ENCODE measurements at regions not wholly inside any gene's neighbourhood (a gene's known extent, or its start where the extent isn't known, plus 50 kb on each side); places are given as distances from the start of the nearest gene placed in this dataset.

DNA sequence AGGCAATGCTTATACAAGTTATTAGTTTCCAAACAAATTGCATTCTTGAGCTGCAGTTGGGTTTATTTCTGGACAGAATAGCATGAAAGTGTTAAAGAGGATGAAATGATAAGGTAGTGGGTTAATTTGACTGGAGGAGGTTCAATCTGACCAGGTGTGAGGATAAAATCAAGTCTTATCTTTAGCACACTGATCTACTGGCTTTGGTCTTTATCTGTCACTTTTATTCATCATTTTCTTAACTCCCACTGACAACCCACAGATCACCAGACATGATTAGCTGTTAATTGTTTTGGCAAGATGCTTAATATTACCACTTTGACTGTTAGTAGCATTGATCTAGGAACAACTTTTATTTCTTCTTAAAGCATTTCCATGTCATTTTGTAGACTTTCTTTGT is 74.4 kb upstream of the CNTLN start:
- TF ChIP-seq, protein P1, sequence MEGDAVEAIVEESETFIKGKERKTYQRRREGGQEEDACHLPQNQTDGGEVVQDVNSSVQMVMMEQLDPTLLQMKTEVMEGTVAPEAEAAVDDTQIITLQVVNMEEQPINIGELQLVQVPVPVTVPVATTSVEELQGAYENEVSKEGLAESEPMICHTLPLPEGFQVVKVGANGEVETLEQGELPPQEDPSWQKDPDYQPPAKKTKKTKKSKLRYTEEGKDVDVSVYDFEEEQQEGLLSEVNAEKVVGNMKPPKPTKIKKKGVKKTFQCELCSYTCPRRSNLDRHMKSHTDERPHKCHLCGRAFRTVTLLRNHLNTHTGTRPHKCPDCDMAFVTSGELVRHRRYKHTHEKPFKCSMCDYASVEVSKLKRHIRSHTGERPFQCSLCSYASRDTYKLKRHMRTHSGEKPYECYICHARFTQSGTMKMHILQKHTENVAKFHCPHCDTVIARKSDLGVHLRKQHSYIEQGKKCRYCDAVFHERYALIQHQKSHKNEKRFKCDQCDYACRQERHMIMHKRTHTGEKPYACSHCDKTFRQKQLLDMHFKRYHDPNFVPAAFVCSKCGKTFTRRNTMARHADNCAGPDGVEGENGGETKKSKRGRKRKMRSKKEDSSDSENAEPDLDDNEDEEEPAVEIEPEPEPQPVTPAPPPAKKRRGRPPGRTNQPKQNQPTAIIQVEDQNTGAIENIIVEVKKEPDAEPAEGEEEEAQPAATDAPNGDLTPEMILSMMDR (IDR thresholded peaks at IDR 0.05), result no peak
- no peak for TF ChIP-seq POLR2A (IDR thresholded peaks at IDR 0.05)

Data from heart left ventricle (tissue), 13 donors.